GM21423 (cell line): ENCODE measurements at regions not wholly inside any gene's neighbourhood (a gene's known extent, or its start where the extent isn't known, plus 50 kb on each side); places are given as distances from the start of the nearest gene placed in this dataset.
"Not testable (repeated sequence)": the region's sequence is repeated elsewhere in the genome, so short reads cannot be mapped to it uniquely, and the experiment has no call there.

Source experiments
- ATAC-seq: cut with Tn5 transposase; IDR thresholded peaks from one replicate; pipeline ENCODE4 v1.9.1; 2021; ENCODE audit warnings: mild to moderate bottlenecking, moderate library complexity; ENCODE audit not compliant: unreplicated experiment

DNA sequence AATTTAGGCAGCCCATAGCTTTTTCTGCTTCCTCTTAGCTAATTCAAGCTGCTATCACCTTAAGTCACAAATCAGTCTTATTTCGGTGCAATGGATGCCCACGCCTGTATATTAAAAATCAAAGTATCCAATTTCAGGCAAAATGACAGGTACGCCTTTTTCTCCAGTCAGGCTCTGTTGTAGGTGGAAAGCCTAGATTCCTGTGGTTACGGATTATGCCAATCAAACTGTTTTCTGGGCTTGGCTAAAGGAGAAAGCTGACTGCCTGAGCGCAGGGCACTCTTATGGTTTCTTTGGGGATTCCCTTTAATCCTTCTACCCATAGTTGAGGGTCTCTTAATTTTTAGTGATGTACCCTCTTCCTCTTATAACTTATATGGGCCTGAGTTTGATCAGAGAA, 550.5 kb downstream of the PDHA2 start:
- ATAC-seq = no peak

DNA sequence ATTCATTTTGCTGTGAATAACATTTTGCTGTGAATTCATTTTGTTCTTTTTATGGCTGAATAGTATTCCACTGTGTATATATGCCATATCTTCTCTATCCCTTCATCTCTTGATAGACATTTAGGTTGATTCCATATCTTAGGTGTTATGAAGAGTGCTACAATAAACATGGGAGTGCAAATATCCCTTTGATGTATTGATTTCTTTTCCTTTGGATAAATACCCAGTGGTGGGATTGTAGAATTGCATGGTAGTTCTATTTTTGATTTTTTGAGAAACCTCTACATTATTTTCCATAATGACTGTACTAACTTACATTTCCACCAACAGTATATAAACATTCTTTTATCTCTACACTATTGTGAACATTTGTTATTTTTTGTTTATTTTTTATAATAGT, 555.9 kb downstream of the PDHA2 start:
- no peak for ATAC-seq

- ATAC-seq = no peak
Observed at GRCh38 chr4:96406742-96407141, 566.8 kb downstream of the PDHA2 start.

GRCh38 chr4:96407225-96407624, 567.3 kb downstream of the PDHA2 start:
- ATAC-seq = no peak

DNA sequence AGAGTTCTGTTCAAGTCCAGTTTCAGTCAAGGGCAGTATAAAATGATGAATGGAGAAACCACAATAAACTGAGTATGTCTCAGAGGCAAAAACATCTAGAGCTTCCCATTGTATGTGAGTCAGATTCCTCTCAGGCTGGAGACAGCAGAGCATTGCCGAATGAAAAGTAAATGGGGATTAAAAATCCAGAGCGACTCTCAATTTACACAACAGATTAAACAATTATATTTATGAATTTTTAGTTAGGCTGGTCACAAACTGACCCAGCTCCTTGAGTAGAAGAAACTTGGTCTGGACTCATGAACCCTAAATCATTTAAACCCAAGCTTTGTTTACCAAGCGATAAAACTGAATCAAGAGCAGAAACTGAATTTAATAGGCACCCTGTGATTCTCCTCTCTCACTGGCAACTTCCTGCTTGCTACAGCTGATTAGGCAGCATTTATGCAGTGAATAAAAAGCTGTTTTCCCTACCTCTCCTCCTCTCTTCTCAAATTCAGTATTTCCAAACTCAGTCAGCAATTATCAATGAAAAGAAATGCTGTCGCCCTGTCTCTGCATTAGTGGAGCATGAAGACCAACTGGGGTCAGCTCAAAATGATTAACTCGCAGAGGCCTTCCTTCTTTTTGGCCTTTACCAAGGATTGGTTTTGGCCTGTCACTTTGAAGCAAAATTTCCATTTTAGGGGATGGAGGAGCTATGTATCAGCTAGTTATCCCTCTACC, 568.0 kb downstream of the PDHA2 start:
- ATAC-seq = no peak

GRCh38 chr4:96414853-96415252, 575.0 kb downstream of the PDHA2 start:
- ATAC-seq = not testable (repeated sequence)

GRCh38 chr4:96429657-96430056, 589.8 kb downstream of the PDHA2 start:
- ATAC-seq = no peak

GRCh38 chr4:96431094-96431493, 591.2 kb downstream of the PDHA2 start:
- ATAC-seq = no peak

- ATAC-seq = no peak
Observed at GRCh38 chr4:96448315-96448872, 608.5 kb downstream of the PDHA2 start.

DNA sequence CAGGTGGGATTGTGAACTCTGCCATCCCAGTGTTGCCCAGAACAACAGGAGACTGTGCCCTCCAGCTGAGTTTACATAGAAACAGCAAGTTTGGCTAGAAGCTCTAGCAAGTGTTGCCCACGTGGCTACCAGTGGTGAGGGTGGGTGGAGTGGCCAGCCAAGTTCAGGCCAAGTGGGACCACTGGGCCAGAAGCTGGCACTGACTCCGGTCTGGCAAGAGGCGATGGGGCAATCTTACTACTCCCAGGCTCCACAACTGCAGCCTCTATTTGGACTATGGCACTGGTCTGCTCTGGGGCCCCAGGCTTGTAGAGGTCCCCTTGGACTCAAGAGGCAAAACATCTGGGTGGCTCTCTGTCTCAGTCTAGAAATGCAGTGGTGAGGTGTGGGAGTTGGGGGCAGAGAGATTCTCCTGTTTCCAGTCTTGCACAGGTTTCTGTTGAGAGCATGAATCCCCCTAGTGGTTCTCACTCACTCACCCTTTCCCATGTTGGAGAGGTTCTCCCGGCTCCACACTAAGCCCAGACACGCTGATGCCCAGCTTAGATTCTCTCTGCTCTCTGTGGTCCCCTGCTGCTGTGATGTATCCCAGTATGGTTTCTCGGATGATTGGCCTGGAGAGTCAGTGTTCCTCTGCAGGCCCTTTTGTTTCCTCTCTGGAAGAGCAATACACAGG, 615.3 kb downstream of the PDHA2 start:
- no peak for ATAC-seq

DNA sequence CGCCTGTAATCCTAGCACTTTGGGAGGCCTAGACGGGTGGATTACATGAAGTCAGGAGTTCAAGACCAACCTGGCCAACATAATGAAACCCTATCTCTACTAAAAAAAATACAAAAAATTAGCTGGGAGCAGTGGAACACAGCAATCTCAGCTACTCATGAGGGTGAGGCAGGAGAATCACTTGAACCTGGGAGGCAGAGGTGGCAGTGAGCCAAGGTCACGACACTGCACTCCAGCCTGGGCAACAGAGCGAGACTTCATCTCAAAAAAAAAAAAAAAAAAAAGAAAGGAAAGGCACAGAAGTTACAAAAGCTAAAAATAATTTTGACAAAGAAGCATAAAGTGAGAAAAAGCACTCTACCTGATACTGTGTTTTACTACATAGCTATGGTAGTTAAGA, 618.1 kb downstream of the PDHA2 start:
- not testable (repeated sequence) for ATAC-seq

- ATAC-seq = no peak
Observed at GRCh38 chr4:96459105-96459504, 619.2 kb downstream of the PDHA2 start.

- ATAC-seq = no peak
Observed at GRCh38 chr4:96465834-96466233, 625.9 kb downstream of the PDHA2 start.

GRCh38 chr4:96471956-96472867, 632.3 kb downstream of the PDHA2 start:
- no peak for ATAC-seq

DNA sequence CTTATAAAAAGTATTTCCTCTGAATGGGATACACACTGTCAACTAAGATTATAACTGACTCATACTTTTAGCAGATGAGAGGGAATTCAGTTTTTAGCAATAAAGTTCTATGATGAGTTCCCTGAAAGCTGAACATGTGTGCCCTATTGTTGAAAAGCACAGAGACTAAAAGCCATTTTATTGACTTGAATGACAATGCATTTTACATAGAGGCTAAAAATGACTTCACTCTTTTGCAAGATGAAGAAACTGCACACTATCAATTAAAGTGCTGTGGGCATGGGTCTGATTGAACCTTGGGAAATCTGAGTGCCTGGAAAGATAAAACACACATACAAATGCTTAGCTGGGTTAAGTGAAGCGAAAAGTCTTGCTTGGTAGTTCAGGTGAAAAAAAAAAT, 633.4 kb downstream of the PDHA2 start:
- ATAC-seq = no peak

DNA sequence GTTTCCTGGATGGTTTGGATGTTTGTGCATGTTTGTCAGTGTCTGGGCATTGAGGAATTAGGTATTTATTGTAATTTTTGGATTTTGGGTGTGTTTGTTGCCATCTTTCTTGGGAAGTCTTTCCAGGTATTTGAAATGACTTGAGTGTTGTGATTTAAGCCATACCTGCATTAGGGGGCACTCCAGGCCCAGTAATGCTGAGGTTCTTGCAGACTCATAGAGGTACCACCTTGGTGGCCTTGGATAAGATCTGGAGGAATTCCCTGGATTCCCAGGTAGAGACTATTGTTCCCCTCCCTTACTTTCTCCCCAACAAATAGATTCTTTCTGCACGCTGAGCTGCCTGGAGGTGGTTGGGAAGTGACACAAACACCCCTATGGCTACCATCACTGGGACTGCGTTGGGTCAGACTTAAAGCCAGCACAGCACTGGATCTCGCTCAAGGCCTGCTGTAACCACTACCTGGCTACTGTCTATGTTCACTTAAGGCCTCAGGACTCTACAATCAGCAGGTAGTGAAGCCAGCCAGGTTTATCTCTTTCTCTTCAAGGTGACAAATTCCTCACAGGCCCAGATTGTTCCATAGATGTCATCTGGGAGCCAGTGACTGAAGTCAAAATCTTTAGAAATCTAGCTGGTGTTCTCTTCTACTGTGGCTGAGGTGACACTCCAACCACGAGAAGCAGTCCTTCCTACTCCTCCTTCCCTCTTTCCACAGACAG, 643.6 kb downstream of the PDHA2 start:
- ATAC-seq = no peak

DNA sequence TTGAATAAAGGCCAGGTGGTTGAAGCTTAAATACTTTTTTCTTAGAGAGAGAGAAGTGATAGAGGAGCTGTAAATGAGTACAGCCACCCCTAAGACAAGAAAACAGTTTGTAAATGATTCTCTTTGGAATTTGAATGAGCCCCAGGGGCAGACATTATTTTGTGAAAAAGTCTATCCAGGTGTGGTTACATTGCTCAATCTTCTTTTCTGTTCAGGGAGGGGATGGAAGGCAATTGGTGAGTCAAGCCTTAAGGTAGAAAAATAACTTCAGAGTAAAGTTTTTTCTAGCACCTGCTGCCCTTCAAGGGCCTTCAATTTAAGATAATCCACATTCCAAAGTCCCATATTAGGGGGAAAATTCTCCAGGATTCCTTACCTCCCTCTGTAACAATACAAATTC, 646.7 kb downstream of the PDHA2 start:
- ATAC-seq = no peak

GRCh38 chr4:96497621-96498020, 657.7 kb downstream of the PDHA2 start:
- ATAC-seq = no peak

DNA sequence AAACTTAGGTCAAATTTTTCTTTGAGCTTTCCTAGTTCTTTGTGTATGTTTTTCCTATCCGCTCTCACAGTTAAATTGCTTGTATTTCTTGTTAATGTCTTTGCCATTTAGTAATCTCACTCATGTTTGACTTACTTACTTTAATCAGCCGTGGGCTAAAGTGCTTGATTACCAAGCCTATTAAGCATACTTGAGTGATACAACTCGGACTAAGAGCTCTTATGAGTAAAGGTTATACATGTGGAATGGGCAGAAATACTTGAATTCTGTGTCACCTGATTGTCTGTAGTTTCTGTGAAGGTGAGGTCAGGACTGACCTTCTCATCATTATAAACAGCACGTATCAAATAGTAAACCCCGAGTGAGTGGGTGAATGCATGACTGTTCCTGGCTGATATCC, 664.5 kb downstream of the PDHA2 start:
- no peak for ATAC-seq

DNA sequence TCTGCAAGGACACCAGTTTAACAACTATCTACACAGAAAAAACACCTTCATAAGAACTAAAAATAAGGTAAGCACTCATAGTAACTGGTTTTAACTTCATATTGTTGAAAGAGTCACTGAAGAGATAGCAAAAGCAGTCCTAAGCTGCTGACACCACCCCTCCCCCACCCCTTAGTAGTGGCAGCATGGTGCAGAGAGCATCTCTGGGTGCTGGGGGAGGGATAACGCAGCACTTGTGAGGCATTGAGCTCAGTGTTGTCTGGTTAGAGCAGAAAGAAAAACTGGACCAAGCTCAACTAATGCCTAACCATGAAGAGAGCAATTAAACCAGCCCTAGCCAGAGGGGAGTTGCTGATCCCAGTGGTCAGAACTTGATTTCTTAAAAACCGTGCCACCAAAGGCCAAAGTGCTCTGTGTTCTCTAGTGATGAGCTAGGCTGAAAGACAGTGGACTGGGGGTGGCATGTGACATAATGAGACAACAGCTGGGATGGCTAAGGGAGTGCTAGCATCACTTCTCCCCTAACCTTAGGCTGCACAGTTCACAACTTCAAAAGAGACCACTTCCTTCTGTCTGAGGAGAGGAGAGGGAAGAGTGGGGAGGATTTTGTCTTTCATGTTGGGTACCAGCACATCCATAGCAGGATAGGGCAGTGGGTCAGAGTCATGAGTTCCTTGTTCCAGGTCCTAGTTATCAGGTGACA, 669.3 kb downstream of the PDHA2 start:
- no peak for ATAC-seq
